ENCODE measurements at regions not wholly inside any gene's neighbourhood (a gene's known extent, or its start where the extent isn't known, plus 50 kb on each side); places are given as distances from the start of the nearest gene placed in this dataset.

GRCh38 chr18:44028109-44028508, 652.6 kb upstream of the SETBP1 start:
- no peak for TF ChIP-seq SPI1 (IDR thresholded peaks at IDR 0.05; ENCODE audit: borderline replicate concordance, low read depth)
- no peak for TF ChIP-seq POLR2AphosphoS5 (IDR thresholded peaks at IDR 0.05; ENCODE audit: low read depth)
- no peak for TF ChIP-seq GABPA (IDR thresholded peaks at IDR 0.05; ENCODE audit: low read depth)
- TF ChIP-seq, protein P1, sequence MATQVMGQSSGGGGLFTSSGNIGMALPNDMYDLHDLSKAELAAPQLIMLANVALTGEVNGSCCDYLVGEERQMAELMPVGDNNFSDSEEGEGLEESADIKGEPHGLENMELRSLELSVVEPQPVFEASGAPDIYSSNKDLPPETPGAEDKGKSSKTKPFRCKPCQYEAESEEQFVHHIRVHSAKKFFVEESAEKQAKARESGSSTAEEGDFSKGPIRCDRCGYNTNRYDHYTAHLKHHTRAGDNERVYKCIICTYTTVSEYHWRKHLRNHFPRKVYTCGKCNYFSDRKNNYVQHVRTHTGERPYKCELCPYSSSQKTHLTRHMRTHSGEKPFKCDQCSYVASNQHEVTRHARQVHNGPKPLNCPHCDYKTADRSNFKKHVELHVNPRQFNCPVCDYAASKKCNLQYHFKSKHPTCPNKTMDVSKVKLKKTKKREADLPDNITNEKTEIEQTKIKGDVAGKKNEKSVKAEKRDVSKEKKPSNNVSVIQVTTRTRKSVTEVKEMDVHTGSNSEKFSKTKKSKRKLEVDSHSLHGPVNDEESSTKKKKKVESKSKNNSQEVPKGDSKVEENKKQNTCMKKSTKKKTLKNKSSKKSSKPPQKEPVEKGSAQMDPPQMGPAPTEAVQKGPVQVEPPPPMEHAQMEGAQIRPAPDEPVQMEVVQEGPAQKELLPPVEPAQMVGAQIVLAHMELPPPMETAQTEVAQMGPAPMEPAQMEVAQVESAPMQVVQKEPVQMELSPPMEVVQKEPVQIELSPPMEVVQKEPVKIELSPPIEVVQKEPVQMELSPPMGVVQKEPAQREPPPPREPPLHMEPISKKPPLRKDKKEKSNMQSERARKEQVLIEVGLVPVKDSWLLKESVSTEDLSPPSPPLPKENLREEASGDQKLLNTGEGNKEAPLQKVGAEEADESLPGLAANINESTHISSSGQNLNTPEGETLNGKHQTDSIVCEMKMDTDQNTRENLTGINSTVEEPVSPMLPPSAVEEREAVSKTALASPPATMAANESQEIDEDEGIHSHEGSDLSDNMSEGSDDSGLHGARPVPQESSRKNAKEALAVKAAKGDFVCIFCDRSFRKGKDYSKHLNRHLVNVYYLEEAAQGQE (IDR thresholded peaks at IDR 0.05; ENCODE audit: insufficient replicate concordance, low read depth) = no peak
- TF ChIP-seq, protein P2, sequence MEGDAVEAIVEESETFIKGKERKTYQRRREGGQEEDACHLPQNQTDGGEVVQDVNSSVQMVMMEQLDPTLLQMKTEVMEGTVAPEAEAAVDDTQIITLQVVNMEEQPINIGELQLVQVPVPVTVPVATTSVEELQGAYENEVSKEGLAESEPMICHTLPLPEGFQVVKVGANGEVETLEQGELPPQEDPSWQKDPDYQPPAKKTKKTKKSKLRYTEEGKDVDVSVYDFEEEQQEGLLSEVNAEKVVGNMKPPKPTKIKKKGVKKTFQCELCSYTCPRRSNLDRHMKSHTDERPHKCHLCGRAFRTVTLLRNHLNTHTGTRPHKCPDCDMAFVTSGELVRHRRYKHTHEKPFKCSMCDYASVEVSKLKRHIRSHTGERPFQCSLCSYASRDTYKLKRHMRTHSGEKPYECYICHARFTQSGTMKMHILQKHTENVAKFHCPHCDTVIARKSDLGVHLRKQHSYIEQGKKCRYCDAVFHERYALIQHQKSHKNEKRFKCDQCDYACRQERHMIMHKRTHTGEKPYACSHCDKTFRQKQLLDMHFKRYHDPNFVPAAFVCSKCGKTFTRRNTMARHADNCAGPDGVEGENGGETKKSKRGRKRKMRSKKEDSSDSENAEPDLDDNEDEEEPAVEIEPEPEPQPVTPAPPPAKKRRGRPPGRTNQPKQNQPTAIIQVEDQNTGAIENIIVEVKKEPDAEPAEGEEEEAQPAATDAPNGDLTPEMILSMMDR (IDR thresholded peaks at IDR 0.05; ENCODE audit: insufficient read depth, low read length) = no peak
- no peaks in the 10 kb centered on the region for H3K27me3 ChIP-seq (ENCODE audit: insufficient read depth, poor library complexity, severe bottlenecking)
- no peak overlapping the region for H3K27ac ChIP-seq (replicated peaks)
- H3K4me3 ChIP-seq (replicated peaks; ENCODE audit: insufficient read depth, low read length) = no peak overlapping the region
- DNase-seq (ENCODE audit: low read depth in 1 of 2, low spot score in 1 of 2) = no peak

GRCh38 chr18:44031063-44031462, 649.6 kb upstream of the SETBP1 start:
- no peak for DNase-seq (ENCODE audit: low read depth in 1 of 2, low spot score in 1 of 2)
- Histone ChIP-seq H3K27ac (replicated peaks) (no peak overlapping the region), H3K27me3 (ENCODE audit: insufficient read depth, poor library complexity, severe bottlenecking) (no peaks in the 10 kb centered on the region), H3K4me3 (replicated peaks; ENCODE audit: insufficient read depth, low read length) (no peak overlapping the region)
- TF ChIP-seq SPI1 (IDR thresholded peaks at IDR 0.05; ENCODE audit: borderline replicate concordance, low read depth) (no peak), POLR2AphosphoS5 (IDR thresholded peaks at IDR 0.05; ENCODE audit: low read depth) (no peak), GABPA (IDR thresholded peaks at IDR 0.05; ENCODE audit: low read depth) (no peak)
- TF ChIP-seq, protein P1 (IDR thresholded peaks at IDR 0.05; ENCODE audit: insufficient replicate concordance, low read depth) = no peak
- TF ChIP-seq, protein P2 (IDR thresholded peaks at IDR 0.05; ENCODE audit: insufficient read depth, low read length) = no peak

DNA sequence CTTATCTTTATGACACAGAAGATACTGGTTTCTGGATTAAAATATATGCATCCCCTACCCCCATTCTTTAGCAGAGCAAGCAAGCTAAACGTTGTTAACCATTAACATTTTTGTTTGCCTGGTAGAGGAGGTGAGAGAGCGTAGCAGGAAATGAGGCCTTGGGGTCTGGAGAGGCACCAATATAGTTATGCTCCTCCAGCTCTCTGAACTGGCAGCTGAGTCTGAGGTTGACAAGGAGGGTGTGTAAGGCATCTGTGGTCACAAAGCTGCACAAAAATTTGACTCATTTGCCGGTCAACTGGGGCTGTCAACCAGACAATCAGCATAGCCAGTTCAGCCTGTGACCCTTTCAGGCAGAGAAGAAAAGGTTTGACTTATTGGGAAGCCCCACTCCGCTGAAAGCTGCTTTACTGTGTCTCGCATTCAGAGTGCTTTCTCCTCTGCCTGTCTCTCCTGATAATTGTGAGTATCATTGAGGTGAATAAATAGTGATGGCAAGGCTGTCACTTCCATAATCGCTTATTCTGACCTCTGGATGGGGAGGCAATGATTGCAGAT, 647.5 kb upstream of the SETBP1 start:
- DNase-seq (ENCODE audit: low read depth in 1 of 2, low spot score in 1 of 2) = no peak
- no peak for TF ChIP-seq SPI1 (IDR thresholded peaks at IDR 0.05; ENCODE audit: borderline replicate concordance, low read depth)
- TF ChIP-seq POLR2AphosphoS5 (IDR thresholded peaks at IDR 0.05; ENCODE audit: low read depth) = no peak
- TF ChIP-seq, protein P1 (IDR thresholded peaks at IDR 0.05; ENCODE audit: insufficient replicate concordance, low read depth) = no peak
- TF ChIP-seq GABPA (IDR thresholded peaks at IDR 0.05; ENCODE audit: low read depth) = no peak
- TF ChIP-seq, protein P2 (IDR thresholded peaks at IDR 0.05; ENCODE audit: insufficient read depth, low read length) = no peak
- no peak overlapping the region for H3K27ac ChIP-seq (replicated peaks)
- no peak overlapping the region for H3K4me3 ChIP-seq (replicated peaks; ENCODE audit: insufficient read depth, low read length)
- H3K27me3 ChIP-seq (ENCODE audit: insufficient read depth, poor library complexity, severe bottlenecking) = no peaks in the 10 kb centered on the region

Data from HL-60 (cell line).